ENCODE measurements at regions not wholly inside any gene's neighbourhood (a gene's known extent, or its start where the extent isn't known, plus 50 kb on each side); places are given as distances from the start of the nearest gene placed in this dataset.

GRCh38 chr5:12367973-12368372 lies 463.7 kb upstream of the CTNND2 start:
- WGBS, 2 experiments (ENCODE audit: extremely low coverage in 1 of 2, insufficient coverage in 1 of 2, insufficient read length in 1 of 2, insufficient replicate concordance in 2 of 2, low coverage in 1 of 2, low lambda C conversion rate in 2 of 2, missing lambda C conversion rate in 1 of 2): 96% methylated on average over 4 of the region's 4 CpGs; no CpG with 5 or more reads in 1 of the 2 experiments
- ChIA-PET POLR2A (ENCODE audit: partially characterized antibody) (no interaction called here), CTCF (ENCODE audit: partially characterized antibody) (no interaction called here)
- Histone ChIP-seq H3K18ac (ENCODE audit: extremely low read depth, low read length) (no peak overlapping the region), H2AFZ (ENCODE audit: low read length) (no peak overlapping the region), H3K27ac (ENCODE audit: low read depth, low read length) (no peak overlapping the region; the same call in 1 of the 2 replicates), H3K4me1 (replicated peaks in 1 of 4; ENCODE audit: control insufficient read depth in 3 of 4, insufficient read depth in 4 of 4, low read length in 3 of 4) (no peaks in the 10 kb centered on the region), H3K4me3 (ENCODE audit: extremely low read depth in 1 of 4, insufficient read depth in 2 of 4, low read depth in 3 of 4, low read length in 4 of 4) (no peak overlapping the region), H2BK20ac (ENCODE audit: low read length) (no peak overlapping the region), H2BK5ac (ENCODE audit: low read depth, low read length) (no peak overlapping the region), H3K79me1 (ENCODE audit: low read depth, low read length) (no peaks in the 10 kb centered on the region), H3K9ac (replicated peaks in 1 of 4; ENCODE audit: extremely low read depth in 1 of 4, low read depth in 3 of 4, low read length in 3 of 4) (no peak overlapping the region), H3K23me2 (ENCODE audit: low read depth, low read length) (no peaks in the 10 kb centered on the region), H3K27me3 (replicated peaks in 1 of 4; ENCODE audit: control insufficient read depth in 3 of 4, extremely low read depth in 1 of 4, insufficient read depth in 3 of 4, low read length in 3 of 4) (no peaks in the 10 kb centered on the region), H3K4me2 (ENCODE audit: insufficient read depth in 1 of 2, low read depth in 2 of 2, low read length in 2 of 2) (no peak overlapping the region), H3K79me2 (ENCODE audit: control insufficient read depth in 1 of 2, insufficient read depth in 2 of 2, low read length in 2 of 2) (no peaks in the 10 kb centered on the region), H3K23ac (ENCODE audit: insufficient read length) (no peak overlapping the region), H2AK5ac (ENCODE audit: low read depth, low read length) (no peak overlapping the region), H4K20me1 (replicated peaks in 1 of 2; ENCODE audit: control insufficient read depth in 1 of 2, insufficient read depth in 2 of 2, low read length in 2 of 2) (no peaks in the 10 kb centered on the region), H3K4ac (replicated peaks; ENCODE audit: insufficient read length, low read depth, low read length) (no peak overlapping the region), H3K9me3 (ENCODE audit: insufficient read depth in 2 of 2, low read depth in 1 of 2, low read length in 1 of 2) (no peaks in the 10 kb centered on the region), H2BK120ac (replicated peaks; ENCODE audit: low read depth, low read length) (no peak overlapping the region), H4K8ac (ENCODE audit: extremely low read depth, insufficient read depth, low read length) (no peak overlapping the region), H3K56ac (replicated peaks; ENCODE audit: insufficient read length, low read depth, low read length) (no peak overlapping the region), H2BK12ac (ENCODE audit: low read depth, low read length) (no peak overlapping the region), H3K14ac (ENCODE audit: insufficient read length) (no peak overlapping the region), H2BK15ac (ENCODE audit: low read length) (no peak overlapping the region), H4K5ac (ENCODE audit: insufficient read length, low read depth, low read length) (no peak overlapping the region), H4K91ac (replicated peaks; ENCODE audit: insufficient read length, low read length) (no peak overlapping the region), H3K36me3 (ENCODE audit: control insufficient read depth in 2 of 4, insufficient read depth in 4 of 4, low read length in 3 of 4) (no peaks in the 10 kb centered on the region; a peak in 1 of 8 replicates)
- FAIRE-seq (no peak), DNase-seq (ENCODE audit: low read depth in 1 of 2, low spot score in 2 of 2) (no peak)
- TF ChIP-seq YY1 (IDR thresholded peaks at IDR 0.05; ENCODE audit: low read depth, low read length): no peak
- no peak for TF ChIP-seq RAD21 (IDR thresholded peaks at IDR 0.05 in 1 of 2, conservative IDR thresholded peaks at IDR 0.05 in 1 of 2; ENCODE audit: low read depth in 2 of 2, low read length in 2 of 2)
- no peak for TF ChIP-seq EP300 (IDR thresholded peaks at IDR 0.05; ENCODE audit: borderline replicate concordance in 1 of 2, low read depth in 2 of 2, low read length in 2 of 2)
- TF ChIP-seq NANOG (IDR thresholded peaks at IDR 0.05; ENCODE audit: insufficient read depth, low read depth, low read length, poor library complexity, severe bottlenecking): no peak
- TF ChIP-seq POLR2AphosphoS5 (IDR thresholded peaks at IDR 0.05; ENCODE audit: low read depth, low read length): no peak
- no peak for TF ChIP-seq CTBP2 (IDR thresholded peaks at IDR 0.05; ENCODE audit: borderline replicate concordance, insufficient read depth, insufficient read length, low read length)
- no peak for TF ChIP-seq RBBP5 (IDR thresholded peaks at IDR 0.05; ENCODE audit: borderline replicate concordance, low read depth, low read length)
- TF ChIP-seq TCF12 (IDR thresholded peaks at IDR 0.05; ENCODE audit: low read depth, low read length): no peak
- TF ChIP-seq RXRA (IDR thresholded peaks at IDR 0.05; ENCODE audit: insufficient read depth, low read depth, low read length): no peak
- no peak for TF ChIP-seq GTF2F1 (IDR thresholded peaks at IDR 0.05; ENCODE audit: borderline replicate concordance, low read depth, low read length)
- no peak for TF ChIP-seq SRF (IDR thresholded peaks at IDR 0.05; ENCODE audit: low read depth, low read length)
- no peak for TF ChIP-seq KDM4A (IDR thresholded peaks at IDR 0.05; ENCODE audit: low read depth, low read length, severe bottlenecking)

Data from H1 (cell line).